Cerebellar cortex (tissue), 1 donor: ENCODE measurements at regions not wholly inside any gene's neighbourhood (a gene's known extent, or its start where the extent isn't known, plus 50 kb on each side); places are given as distances from the start of the nearest gene placed in this dataset.
"Not testable (repeated sequence)": the region's sequence is repeated elsewhere in the genome, so short reads cannot be mapped to it uniquely, and the experiment has no call there.

Experiments used
- DNase-seq: peaks from one replicate; pipeline ENCODE4 v3.0.0-alpha.2; 2015; ENCODE audit warnings: low spot score

DNA sequence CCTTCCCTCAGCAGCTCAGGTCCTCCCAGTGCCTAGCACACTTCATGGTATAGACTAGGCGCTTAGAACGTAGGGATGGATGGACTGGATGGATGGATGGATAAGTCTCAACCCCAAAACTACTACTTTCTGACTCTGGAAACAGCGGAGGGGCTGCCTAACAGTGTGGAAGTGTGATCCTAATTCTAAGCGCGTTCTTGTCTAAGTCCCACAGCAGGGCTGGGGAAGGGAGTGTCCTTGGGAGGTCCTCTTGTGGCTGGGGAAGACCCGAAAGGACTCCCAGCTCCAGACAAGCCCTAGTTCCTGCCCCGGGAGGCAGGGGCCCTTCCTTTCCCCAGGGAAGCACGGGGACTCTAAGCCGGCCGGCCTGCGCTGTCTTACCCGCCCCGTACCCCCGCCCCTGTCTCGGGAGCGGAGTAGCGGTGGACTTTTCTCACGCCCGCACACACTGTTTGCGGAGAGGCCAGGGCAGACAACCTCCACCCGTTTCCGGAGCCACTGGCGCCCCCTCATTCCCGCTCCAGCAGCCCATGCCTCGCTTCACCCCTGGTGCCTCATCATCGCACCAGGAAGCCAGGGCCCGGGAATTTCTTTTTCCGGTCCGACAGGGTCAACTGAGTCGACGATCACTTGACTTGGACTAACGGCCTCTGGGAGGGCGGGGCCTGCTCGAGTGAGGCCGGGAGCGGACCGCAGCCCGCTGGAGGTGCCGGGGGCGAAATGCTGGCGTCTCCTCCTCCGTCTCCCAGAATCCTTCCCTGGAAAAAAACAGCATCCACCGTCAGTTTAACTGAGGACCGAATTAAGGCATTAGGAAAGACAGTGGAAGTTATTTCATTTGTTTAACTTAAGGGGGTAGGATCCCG lies 133.3 kb downstream of the TBC1D2B start:
- DNase-seq, result peak; percentile 77

DNA sequence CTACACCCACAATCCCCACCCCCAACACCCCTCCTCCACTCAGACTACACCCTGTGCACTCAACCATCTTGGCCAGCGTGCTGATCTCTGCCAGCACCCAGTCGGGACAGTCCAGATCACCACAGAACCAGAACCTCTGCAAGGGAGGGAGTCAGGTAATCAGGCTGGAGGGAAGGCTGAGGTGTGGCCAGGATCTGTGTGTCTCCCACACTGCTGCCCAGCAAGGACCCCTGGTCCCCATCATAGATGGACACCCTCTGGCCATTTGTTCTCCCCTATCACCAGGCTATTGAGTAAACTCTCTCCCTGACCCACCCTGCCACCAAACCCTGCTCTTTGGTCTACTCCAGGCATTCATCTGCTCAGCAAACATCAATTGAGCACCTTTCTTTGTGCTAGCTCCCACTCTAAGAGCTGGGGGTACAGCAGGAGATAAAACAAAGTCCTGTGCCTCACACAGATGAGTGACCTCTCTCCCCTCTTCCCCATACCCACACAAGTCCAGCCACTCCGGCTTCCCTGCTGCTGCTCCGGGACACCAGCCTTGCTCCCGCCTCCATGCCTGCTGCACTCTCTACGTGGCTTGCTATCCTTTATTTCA lies 134.8 kb downstream of the TBC1D2B start:
- no peak for DNase-seq

- not testable (repeated sequence) for DNase-seq
These were observed 136.3 kb downstream of the TBC1D2B start for GRCh38 chr15:77941090-77941827.

DNA sequence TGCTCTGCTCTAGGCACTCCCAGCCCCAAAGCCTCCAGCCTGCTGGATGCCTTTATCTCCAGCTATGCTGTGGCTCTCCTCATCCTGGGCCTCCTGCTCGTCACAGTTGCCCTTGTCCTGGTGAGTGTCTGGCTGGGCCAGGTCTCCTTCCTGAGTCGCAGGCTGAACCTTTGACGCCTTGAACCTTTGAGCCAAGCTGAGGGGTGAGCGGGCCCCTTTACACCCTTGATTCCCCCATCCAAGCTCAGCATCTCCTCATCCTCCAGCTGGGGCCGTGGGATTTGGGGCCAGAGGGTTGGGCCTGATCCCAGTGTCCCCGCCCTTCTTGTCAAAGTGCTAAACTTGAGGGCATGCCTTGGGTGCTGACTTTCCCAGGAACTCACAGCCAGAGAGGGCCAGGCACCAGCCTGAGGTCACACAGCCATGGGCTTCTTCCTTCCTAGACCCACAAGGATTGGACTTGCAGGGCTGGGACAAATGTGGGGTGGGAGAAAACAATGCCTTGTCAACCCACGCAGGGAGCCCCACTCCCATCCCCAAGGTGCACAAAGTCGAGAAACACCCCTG lies 137.0 kb downstream of the TBC1D2B start:
- DNase-seq, result no peak

DNA sequence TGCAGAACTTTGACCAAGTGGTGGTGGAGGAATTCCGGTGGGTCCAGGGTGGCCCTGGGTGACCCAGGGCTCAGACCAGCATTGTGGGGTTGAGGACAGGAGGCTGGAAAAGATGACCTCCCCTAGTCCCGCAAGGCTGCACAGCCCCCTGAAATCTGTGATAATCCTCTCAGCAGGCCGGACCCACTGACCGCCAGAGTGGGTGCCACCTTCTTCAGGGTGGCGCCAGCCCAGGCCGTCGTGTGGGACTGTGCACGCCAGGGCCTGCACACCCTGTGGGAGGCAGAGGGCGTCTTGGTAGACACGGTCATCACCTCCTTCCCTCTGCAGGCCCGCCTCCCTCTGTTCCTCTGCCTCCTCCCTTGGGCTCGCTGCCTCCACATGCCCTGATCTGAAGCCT lies 137.7 kb downstream of the TBC1D2B start:
- no peak for DNase-seq

DNA sequence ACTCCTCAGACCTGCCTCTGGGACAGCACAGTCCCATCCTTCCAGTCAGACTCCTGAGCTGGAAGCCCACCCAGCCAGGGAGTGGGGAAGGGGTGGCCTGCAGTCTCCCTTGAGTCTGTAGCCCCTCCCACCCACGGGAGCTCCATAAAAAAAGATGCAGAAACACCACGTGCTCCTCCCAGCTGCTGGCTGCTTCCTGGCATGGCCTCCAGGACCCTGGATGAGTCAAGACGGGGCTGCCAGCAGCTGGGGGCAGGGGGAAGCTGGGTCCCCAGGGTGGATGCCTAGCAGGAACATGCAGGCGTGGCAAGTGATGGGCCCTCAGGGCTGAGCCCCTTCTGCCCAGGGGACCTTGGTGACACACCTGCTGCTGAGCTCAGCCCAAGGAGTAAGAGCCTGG lies 138.5 kb downstream of the TBC1D2B start:
- not testable (repeated sequence) for DNase-seq

DNA sequence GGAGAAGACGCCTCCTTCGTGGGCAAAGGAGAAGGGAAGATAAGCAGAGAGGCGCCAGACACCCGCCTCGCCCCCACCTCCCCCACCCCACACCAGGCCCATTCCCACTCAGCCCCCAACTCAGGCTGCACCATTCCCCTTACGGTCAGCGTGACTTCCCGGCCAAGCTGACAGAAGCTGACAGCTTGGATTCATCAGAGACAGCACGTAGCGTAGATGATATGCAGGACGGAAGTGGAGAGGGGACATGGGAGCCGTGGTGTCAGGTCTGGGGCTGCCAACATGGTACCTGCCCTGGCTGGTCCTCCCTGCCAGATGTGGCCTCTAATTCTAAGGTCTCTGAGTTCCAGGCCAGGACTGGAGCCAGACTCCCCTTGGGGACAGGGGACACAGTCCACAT lies 139.0 kb downstream of the TBC1D2B start:
- DNase-seq, result not testable (repeated sequence)

- DNase-seq, result not testable (repeated sequence)
These were observed 140.9 kb downstream of the TBC1D2B start for GRCh38 chr15:77936567-77936966.

- DNase-seq, result not testable (repeated sequence)
These were observed 143.0 kb downstream of the TBC1D2B start for GRCh38 chr15:77934516-77934915.

DNA sequence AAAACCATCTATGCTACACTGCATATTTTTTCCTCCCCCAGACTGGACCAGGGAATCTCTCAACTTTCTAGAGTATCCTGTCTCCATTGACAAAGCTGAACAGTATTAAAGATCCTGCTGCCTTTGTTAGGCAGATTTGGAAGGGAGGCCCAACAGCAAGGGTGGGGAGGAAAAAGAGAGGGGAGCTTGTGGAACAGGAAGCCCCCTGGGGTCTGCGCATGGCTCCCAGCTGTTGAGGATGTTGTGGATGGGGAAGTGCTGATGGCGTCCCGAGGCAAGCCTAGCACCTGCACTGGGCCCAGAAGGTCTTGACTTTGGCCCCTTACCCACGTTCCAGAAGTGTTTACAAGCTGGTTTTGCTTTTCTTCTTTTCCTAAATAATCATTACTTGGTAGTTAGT lies 146.6 kb downstream of the TBC1D2B start:
- not testable (repeated sequence) for DNase-seq

GRCh38 chr15:77930490-77930889 lies 147.0 kb downstream of the TBC1D2B start:
- DNase-seq, result not testable (repeated sequence)

- not testable (repeated sequence) for DNase-seq
These were observed 150.7 kb downstream of the TBC1D2B start for GRCh38 chr15:77926789-77927188.

DNA sequence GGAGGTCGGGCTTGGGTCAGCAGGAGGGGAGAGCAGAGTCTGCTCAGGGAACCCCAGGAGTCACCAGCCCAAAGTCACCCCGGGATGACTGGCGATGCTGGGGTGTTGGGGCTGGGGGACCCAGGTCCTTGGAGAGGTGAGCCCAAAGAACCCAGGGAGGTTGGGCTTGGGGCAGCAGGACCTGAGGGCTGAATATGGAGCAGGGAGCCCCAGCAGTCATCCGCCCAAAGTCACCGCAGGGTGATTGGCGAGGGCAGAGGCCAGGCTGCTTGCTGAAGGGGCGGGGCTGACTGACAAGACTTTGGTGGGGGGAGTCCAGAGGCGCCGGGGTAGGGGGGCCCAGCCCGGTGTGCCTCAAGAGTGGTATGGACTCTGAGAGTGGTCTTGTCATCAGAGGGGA lies 151.2 kb downstream of the TBC1D2B start:
- DNase-seq, result not testable (repeated sequence)

- not testable (repeated sequence) for DNase-seq
These were observed 152.4 kb downstream of the TBC1D2B start for GRCh38 chr15:77925101-77925500.

GRCh38 chr15:77921664-77922063 lies 155.8 kb downstream of the TBC1D2B start:
- DNase-seq, result no peak

GRCh38 chr15:77916966-77917635 lies 160.4 kb downstream of the TBC1D2B start:
- not testable (repeated sequence) for DNase-seq

GRCh38 chr15:77915961-77916330 lies 161.6 kb downstream of the TBC1D2B start:
- DNase-seq, result not testable (repeated sequence)

GRCh38 chr15:77915261-77915960 lies 162.1 kb downstream of the TBC1D2B start:
- peak; percentile 88 for DNase-seq

DNA sequence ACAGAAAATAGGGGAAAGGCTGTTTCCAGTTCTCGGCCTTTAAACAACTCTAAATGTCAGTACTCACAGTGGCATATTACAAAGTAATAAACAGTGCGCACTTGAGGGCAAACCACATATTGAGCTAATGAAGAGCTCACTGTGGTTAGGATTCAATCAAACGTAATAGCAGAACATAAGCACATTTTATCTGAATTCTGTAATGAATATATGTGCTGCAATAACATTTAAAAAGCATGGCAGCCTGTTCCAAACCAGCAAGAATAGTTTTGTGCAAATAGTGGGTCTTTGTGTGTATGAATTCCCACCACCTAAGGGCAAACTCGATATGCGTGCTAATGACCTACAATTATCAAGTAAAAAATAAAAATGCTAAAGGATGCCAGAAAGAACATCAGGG lies 163.0 kb downstream of the TBC1D2B start:
- not testable (repeated sequence) for DNase-seq

DNA sequence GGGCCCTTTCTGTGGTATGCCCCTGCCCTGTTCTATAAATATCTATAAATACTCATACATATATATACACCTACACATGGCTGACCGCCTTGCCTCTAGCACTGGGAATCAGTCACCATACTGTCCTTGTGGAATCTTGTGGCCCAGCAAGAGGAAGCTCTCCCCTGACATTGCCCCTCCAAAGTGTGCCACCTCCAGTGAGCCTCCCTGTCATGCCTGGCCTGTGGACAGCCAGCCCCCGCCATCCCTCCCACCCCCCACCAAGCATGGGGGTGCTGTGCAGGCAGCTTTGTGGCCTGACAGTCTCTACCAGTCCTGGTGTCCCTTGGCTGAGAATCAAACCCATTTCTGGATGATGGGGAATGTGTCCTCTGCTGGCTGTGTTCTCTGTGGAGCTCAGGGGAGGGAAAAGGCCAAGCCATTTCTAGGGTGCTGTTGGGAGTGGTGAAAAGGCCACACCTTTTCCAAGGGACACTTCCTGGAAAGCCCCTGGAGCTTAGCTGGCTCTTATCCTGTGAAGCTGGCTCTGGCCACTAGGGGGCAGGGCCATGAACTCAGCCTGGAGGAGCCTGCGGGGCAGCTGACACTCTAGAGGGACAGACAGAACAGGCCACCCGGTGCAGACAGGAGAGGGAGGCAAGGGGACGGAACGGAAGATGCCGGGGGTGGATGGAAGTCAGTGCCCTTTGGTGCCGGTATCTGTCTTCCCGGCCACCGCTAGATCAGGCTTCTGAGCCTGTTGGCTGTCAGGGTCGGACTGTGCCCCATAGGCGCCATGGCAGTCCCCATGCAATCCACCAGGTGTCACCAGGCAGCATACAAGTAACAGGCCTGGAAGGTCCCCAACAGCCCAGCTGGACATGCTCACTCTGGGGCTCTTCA lies 167.2 kb downstream of the TBC1D2B start:
- DNase-seq, result peak; percentile 81
